Muscle layer of duodenum (tissue), 2 donors: ENCODE measurements at regions not wholly inside any gene's neighbourhood (a gene's known extent, or its start where the extent isn't known, plus 50 kb on each side); places are given as distances from the start of the nearest gene placed in this dataset.
"Not testable (repeated sequence)": the region's sequence is repeated elsewhere in the genome, so short reads cannot be mapped to it uniquely, and the experiment has no call there.

Experiments used
- H3K27ac ChIP-seq: one replicate; pipeline ENCODE4 v1.7.0; 2013; ENCODE audit warnings: mild to moderate bottlenecking, low read length
- H3K27me3 ChIP-seq: one replicate; pipeline ENCODE4 v1.7.0; 2013; ENCODE audit warnings: low read depth, mild to moderate bottlenecking, control low read depth, low read length
- H3K36me3 ChIP-seq, 2 donors: one replicate each; pipeline ENCODE4 v1.7.0; 2013; ENCODE audit warnings: low read length in 2 of 2, control low read depth in 1 of 2, mild to moderate bottlenecking in 1 of 2; ENCODE audit not compliant: insufficient read depth in 2 of 2, control insufficient read depth in 1 of 2
- H3K4me1 ChIP-seq, 2 donors: one replicate each; pipeline ENCODE4 v1.7.0; 2013; ENCODE audit warnings: low read length in 2 of 2, mild to moderate bottlenecking in 2 of 2, control low read depth in 1 of 2, moderate library complexity in 1 of 2; ENCODE audit not compliant: insufficient read depth in 2 of 2, control insufficient read depth in 1 of 2
- H3K4me3 ChIP-seq, 2 donors: one replicate each; pipeline ENCODE4 v1.7.0; 2013; ENCODE audit warnings: low read length in 2 of 2, low read depth in 1 of 2, mild to moderate bottlenecking in 1 of 2
- H3K9me3 ChIP-seq, 2 donors: one replicate each; pipeline ENCODE4 v1.7.0; 2013; ENCODE audit warnings: low read length in 2 of 2, control low read depth in 1 of 2, mild to moderate bottlenecking in 1 of 2; ENCODE audit not compliant: control insufficient read depth in 1 of 2
- donor health status: healthy.

DNA sequence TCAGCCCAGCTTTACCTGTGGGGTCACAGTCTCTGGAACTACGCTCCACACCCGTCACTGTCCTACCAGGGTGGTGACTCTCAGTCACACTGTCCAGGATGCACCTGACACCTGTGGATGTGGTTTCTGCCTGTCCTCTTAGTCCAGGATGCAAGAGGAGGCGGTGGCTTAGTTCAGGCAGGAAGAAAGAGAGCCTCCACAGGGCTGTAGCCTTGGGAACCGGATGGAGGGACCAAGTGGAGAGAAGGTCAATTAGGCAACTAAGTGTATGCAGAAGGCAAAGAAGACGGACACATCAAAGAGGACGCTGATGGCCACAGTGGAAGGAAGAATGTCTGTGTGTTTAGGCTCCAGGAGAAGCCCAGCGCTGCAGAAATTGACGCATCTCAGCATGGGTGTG, 153.9 kb upstream of the IRF2BP2 start:
- Histone ChIP-seq H3K27ac (no peak overlapping the region), H3K36me3 (no peaks in the 10 kb centered on the region), H3K27me3 (no peaks in the 10 kb centered on the region), H3K4me1 (peaks cover 0 to 4% of the 10 kb centered on the region in 2 donors), H3K4me3 (no peak overlapping the region), H3K9me3 (no peaks in the 10 kb centered on the region)

DNA sequence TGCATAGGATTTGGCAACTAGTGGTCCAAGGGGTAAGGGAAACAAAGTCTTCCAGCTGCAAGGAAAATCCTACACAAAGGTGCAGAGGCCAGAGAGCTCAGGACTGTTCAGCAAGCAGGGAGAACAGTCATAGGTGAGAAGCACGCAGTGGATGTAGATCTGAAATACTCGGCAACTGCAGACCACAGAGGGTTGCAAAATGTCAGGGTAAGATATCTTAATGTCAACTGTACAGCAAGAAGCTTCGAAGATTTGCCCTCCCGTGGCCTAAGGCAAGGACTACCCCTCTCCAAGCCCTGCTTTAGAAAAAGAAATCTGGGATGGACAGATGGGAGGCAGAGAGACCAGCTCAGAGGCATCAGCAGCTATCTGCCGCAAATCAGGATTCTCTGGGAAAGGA, 153.4 kb upstream of the IRF2BP2 start:
- Histone ChIP-seq H3K27me3 (no peaks in the 10 kb centered on the region), H3K4me3 (no peak overlapping the region), H3K9me3 (no peaks in the 10 kb centered on the region), H3K27ac (no peak overlapping the region), H3K4me1 (peaks cover 0 to 4% of the 10 kb centered on the region in 2 donors), H3K36me3 (no peaks in the 10 kb centered on the region)

DNA sequence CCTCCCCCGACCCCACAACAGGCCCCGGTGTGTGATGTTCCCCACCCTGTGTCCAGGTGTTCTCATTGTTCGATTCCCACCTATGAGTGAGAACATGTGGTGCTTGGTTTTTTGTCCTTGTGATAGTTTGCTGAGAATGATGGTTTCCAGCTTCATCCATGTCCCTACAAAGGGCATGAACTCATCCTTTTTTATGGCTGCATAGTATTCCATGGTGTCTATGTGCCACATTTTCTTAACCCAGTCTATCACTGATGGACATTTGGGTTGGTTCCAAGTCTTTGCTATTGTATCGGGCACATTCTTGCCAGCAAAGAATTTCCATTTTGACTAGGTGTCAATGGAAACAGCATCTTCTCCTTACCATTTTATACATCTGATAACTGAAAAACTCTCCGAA, 152.1 kb upstream of the IRF2BP2 start:
- H3K27me3 ChIP-seq, H3K27ac ChIP-seq, H3K9me3 ChIP-seq, H3K4me3 ChIP-seq, H3K4me1 ChIP-seq, H3K36me3 ChIP-seq: not testable (repeated sequence)

DNA sequence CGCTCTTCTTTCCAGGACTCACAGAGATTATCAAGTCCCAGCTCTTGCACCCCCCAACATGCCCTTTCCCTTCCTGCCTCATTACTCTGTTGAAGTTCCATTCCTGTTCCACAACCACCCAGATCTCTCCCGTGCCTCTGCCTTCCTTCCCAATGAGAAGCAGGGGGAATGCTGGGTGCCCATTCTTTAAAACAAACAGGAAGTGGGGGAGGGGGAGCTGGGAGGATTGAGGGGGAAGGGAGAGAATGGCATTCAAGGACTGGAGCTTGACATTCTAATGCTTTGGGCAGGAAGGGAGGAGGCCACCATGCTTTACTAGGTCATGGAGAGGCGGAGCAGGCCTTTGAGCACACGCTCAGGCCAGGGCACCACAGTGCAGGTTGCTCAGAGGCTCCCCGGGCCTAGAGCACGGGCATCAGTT, 150.3 kb upstream of the IRF2BP2 start:
- no peaks in the 10 kb centered on the region for H3K27me3 ChIP-seq
- peaks cover 4 to 6% of the 10 kb centered on the region in 2 donors for H3K4me1 ChIP-seq
- H3K9me3 ChIP-seq: no peaks in the 10 kb centered on the region
- H3K36me3 ChIP-seq: no peaks in the 10 kb centered on the region
- H3K4me3 ChIP-seq: no peak overlapping the region
- no peak overlapping the region for H3K27ac ChIP-seq

DNA sequence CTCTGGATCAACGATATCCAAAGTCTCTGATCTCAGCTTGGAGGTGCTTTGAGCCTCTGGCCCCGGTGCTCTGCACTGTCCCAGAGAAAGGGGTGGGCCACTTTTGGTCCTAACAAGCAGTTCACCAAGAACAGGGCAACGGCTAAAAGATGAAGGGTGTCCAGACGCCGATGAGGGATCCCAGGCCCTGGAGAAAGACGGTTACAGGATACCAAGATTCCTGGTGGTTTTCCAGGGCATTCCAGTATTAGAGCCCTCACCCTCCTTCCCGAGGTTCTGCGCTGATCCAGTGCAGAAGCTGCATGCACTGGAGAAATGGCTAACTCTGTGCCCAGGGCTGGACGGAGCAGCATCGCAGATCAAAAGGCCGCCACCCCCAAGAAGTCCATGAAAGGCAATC, 149.9 kb upstream of the IRF2BP2 start:
- no peaks in the 10 kb centered on the region for H3K36me3 ChIP-seq
- no peak overlapping the region for H3K4me3 ChIP-seq
- H3K9me3 ChIP-seq: no peaks in the 10 kb centered on the region
- H3K4me1 ChIP-seq: peaks cover 4 to 9% of the 10 kb centered on the region in 2 donors
- no peaks in the 10 kb centered on the region for H3K27me3 ChIP-seq
- no peak overlapping the region for H3K27ac ChIP-seq

DNA sequence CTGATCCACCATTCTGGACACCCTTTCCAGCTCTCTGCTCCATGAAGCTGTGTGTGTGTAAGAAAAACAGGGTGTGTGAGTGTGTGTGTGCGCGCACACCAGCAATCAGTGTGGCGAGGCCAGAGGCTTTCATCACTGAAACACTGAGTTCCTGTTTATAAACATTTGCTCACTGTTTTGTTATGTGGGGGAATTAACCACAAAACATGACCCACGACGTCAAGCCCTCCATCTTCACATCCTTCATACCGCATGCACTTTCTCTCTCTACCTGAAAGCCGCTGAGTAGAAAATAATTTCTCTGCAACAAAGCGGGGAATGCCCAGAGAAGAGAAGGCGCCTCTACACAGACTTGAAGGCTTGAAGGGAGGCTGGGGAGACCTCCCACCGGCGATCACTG, 148.9 kb upstream of the IRF2BP2 start:
- no peak overlapping the region for H3K27ac ChIP-seq
- H3K36me3 ChIP-seq: no peaks in the 10 kb centered on the region
- no peaks in the 10 kb centered on the region for H3K27me3 ChIP-seq
- no peak overlapping the region for H3K4me3 ChIP-seq
- peaks cover 4 to 9% of the 10 kb centered on the region in 2 donors for H3K4me1 ChIP-seq
- H3K9me3 ChIP-seq: no peaks in the 10 kb centered on the region

DNA sequence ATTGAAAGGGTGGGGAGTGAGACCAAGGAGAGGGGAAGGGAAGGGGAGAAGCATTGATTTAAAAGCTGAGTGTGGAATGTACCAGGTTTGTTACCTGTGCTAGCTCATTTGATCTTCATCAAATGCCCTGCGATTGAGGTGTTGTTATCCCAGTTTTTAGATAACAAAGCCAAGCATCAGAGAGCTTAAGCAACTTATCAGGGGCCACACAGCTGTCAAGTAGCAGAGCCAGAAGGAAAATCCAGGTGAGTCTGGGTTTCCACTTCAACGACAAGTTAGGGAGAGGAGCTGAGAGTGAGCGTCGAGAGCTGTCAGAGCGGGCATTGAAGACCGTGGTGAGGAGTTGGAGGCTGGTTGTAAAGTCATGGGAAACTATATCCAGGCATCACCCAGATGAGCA, 146.9 kb upstream of the IRF2BP2 start:
- Histone ChIP-seq H3K36me3 (no peaks in the 10 kb centered on the region), H3K27ac (no peak overlapping the region), H3K4me1 (peaks cover 4 to 9% of the 10 kb centered on the region in 2 donors), H3K4me3 (no peak overlapping the region), H3K27me3 (no peaks in the 10 kb centered on the region), H3K9me3 (no peaks in the 10 kb centered on the region)

DNA sequence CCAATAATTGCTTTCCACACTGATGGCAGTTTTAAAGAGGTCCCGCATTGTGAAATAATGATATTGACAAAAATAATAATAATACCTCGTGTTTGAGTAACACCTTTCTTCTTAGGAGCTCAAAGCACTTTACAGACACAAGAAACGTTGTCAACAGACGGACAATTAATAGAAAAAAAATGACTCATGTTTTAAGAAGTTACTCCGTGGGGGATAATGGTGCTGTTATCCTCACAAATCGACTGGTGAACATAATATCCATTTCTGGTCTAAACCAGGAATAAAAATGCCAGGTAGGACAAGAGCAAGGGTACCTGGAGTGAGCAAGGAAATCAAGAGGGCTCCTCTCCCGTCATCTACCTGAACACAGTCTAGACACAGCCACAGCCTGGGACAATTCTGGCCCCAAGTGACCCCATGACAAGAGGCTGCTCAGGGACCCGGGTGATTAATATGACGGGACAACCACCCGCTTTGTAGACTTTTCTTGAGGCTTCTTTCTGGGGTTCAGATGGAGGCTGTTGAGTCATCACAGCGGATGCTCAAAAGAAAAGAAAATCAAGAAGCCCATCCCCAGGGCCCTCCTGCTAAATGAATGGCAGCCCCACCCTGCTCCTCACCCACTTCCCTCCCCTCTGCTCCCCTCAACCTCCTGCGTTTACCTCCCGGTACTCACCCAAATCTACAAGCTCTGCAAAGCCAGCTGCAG, 146.2 kb upstream of the IRF2BP2 start:
- Histone ChIP-seq H3K4me3 (no peak overlapping the region), H3K27me3 (no peaks in the 10 kb centered on the region)

DNA sequence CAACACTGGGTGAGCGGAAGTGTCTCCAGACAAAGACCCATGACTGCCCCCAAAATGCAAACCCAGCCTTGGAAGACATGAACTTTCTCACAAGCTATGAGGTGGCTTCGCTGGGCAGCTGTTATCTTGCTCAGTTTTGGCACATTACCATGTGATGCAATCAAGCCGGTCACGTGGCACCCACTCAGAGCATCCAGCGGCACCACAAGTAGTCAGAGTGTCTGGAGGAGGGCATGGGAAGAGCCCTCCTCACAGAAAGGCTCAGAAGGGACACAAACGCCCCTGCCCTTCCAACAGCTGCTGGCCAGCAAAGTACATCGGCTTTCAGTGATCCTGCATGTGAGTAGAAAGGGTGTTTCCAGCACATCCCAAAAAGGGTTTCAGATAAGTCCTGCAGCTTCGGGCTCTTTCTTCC, 145.5 kb upstream of the IRF2BP2 start:
- Histone ChIP-seq H3K27ac (no peak overlapping the region), H3K4me1 (peaks cover 9 to 17% of the 10 kb centered on the region in 2 donors), H3K36me3 (no peaks in the 10 kb centered on the region), H3K4me3 (peak overlapping the region in 1 of 2 donors; percentile 19), H3K9me3 (no peaks in the 10 kb centered on the region), H3K27me3 (no peaks in the 10 kb centered on the region)

More for the DNA sequence above, 146.2 kb upstream of the IRF2BP2 start:
- peaks cover 9 to 10% of the 10 kb centered on the region in 2 donors for H3K4me1 ChIP-seq
- no peak overlapping the region for H3K27ac ChIP-seq
- no peaks in the 10 kb centered on the region for H3K36me3 ChIP-seq
- no peaks in the 10 kb centered on the region for H3K9me3 ChIP-seq

DNA sequence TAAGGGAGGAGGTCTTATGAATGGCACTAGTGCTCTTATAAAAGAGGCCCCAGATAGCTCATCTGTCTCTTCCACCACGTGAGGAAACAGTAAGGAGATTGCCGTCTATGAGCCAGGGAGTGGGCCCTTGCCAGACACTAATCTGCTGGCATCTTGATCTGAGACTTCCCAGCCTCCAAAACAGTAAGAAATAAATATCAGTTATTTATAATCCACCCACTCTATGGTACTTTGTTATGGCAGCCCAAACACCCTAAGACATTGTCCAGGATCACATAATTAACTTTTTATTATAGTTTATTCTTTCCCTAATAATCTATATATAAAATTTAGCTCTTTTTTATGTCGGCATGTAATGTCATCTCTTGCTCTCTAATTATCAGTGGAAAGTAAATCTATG, 144.0 kb upstream of the IRF2BP2 start:
- Histone ChIP-seq H3K27ac (no peak overlapping the region), H3K27me3 (no peaks in the 10 kb centered on the region), H3K36me3 (no peaks in the 10 kb centered on the region), H3K9me3 (no peaks in the 10 kb centered on the region), H3K4me3 (no peak overlapping the region), H3K4me1 (peaks cover 9 to 20% of the 10 kb centered on the region in 2 donors)

DNA sequence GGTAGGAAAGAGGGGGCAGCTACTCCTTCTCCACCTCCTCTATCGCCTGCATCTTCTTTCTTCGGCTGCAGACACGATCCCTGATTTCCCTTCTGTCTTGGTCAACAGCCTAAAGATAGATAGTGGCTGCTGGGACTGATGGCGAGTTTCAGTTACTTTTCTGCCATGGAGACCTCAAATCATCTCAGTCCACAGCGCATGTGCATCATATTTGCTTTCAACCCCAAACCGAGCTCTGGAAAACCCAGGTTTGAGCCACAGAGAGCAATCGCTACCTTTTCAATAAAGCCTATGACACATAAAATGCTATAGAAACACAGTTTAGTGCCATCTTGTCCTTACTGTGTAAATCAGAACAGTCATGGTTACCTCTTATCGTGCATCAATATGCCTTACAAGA, 142.9 kb upstream of the IRF2BP2 start:
- Histone ChIP-seq H3K27me3 (no peaks in the 10 kb centered on the region), H3K9me3 (no peaks in the 10 kb centered on the region), H3K4me3 (no peak overlapping the region), H3K27ac (no peak overlapping the region), H3K4me1 (peaks cover 9 to 25% of the 10 kb centered on the region in 2 donors), H3K36me3 (no peaks in the 10 kb centered on the region)

DNA sequence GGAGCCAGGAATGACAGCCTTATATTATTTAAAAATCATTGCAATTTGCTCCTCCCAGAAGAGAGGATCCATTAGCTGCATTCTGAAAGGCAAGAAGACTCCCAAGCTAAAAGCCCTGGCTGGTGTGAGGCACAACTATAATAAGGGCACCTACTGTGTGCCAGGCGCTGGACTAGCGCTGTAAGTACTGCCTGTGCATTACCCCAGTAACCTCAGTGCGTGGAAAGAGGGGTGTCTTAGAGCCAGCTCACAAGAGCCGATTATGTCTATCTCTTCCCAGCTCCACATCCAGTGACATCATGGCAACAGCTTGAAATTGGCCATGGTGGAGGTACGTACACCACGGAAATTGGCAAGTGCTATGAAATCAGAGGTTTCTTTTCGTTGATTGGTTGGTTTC, 141.7 kb upstream of the IRF2BP2 start:
- H3K27ac ChIP-seq: peak overlapping the region; percentile 24
- no peaks in the 10 kb centered on the region for H3K27me3 ChIP-seq
- H3K4me1 ChIP-seq: peaks cover 9 to 25% of the 10 kb centered on the region in 2 donors
- H3K9me3 ChIP-seq: no peaks in the 10 kb centered on the region
- no peak overlapping the region for H3K4me3 ChIP-seq
- H3K36me3 ChIP-seq: no peaks in the 10 kb centered on the region
